ENCODE measurements at regions not wholly inside any gene's neighbourhood (a gene's known extent, or its start where the extent isn't known, plus 50 kb on each side); places are given as distances from the start of the nearest gene placed in this dataset.

- H3K4me3 ChIP-seq (ENCODE audit: control insufficient read depth, low read depth, low read length), result no peak overlapping the region
- DNase-seq (ENCODE audit: low read depth), result no peak
- TF ChIP-seq, protein P1, sequence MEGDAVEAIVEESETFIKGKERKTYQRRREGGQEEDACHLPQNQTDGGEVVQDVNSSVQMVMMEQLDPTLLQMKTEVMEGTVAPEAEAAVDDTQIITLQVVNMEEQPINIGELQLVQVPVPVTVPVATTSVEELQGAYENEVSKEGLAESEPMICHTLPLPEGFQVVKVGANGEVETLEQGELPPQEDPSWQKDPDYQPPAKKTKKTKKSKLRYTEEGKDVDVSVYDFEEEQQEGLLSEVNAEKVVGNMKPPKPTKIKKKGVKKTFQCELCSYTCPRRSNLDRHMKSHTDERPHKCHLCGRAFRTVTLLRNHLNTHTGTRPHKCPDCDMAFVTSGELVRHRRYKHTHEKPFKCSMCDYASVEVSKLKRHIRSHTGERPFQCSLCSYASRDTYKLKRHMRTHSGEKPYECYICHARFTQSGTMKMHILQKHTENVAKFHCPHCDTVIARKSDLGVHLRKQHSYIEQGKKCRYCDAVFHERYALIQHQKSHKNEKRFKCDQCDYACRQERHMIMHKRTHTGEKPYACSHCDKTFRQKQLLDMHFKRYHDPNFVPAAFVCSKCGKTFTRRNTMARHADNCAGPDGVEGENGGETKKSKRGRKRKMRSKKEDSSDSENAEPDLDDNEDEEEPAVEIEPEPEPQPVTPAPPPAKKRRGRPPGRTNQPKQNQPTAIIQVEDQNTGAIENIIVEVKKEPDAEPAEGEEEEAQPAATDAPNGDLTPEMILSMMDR (IDR thresholded peaks at IDR 0.05; ENCODE audit: control insufficient read depth, insufficient read depth, low read depth, low read length, missing control alignments), result no peak
Measured at GRCh38 chr5:88000877-88001276, 267.8 kb downstream of the TMEM161B start.

DNA sequence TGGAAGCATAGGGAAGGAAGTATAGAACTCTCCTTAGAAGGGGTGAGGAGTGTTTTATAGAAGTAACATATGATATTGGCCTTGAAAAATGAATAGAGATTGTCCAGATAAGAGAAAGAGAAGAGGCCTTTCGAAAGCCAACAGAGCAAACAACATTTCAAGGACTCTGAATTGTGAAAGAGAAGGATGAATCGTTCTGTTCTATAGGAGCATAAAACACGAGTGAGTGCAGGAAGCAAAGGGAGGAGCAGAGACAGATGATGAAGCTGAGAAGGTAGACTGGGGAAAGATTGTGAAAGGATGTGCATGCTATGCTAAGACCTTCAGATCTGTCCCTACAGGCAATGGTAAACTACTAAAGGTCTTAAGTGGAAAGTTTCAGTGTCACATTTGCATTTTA, 271.0 kb downstream of the TMEM161B start:
- no peak overlapping the region for H3K4me3 ChIP-seq (ENCODE audit: control insufficient read depth, low read depth, low read length)
- DNase-seq (ENCODE audit: low read depth), result no peak
- TF ChIP-seq, protein P1 (IDR thresholded peaks at IDR 0.05; ENCODE audit: control insufficient read depth, insufficient read depth, low read depth, low read length, missing control alignments), result no peak

DNA sequence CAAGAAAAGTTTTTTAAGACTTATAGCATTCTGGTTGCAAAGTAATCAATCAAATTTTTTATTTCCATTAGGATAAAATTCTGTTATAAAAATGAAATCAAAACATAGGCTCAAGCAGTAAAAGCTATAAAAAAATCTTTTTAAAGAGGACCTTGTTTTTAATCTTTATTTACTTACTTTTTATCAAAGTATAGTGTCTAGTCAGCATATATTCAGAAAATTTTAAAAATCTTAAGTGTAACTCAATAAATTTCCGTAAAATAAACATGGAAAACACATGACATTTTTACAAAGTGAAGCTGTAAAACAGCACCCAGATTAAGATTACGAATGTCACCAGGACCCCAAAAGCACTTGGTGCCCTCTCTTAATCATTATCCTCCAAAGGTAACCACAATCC, 302.4 kb downstream of the TMEM161B start:
- TF ChIP-seq, protein P1 (IDR thresholded peaks at IDR 0.05; ENCODE audit: control insufficient read depth, insufficient read depth, low read depth, low read length, missing control alignments), result no peak
- H3K4me3 ChIP-seq (ENCODE audit: control insufficient read depth, low read depth, low read length), result no peak overlapping the region
- DNase-seq (ENCODE audit: low read depth), result no peak

- H3K4me3 ChIP-seq (ENCODE audit: control insufficient read depth, low read depth, low read length), result no peak overlapping the region
- DNase-seq (ENCODE audit: low read depth), result no peak
- TF ChIP-seq, protein P1 (IDR thresholded peaks at IDR 0.05; ENCODE audit: control insufficient read depth, insufficient read depth, low read depth, low read length, missing control alignments), result no peak
Measured at GRCh38 chr5:87954121-87954520, 314.5 kb downstream of the TMEM161B start.

DNA sequence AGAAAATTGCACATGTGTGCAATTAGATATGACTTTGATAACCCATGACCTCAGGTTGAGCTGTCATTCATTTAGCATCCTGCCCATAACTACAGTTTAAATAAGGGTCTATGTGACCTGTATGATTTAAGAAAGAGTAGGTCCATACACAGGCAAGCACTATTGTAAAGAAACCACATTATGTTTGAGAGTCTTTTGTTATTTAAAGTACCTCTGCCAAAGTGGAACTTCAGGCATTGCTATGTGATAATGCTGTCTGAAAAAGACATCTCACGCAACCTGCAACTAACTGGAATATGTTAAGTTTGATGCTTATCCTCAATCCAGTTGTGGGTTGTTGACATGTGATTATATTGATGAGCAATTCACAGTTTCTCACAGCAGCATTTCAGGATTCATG, 317.0 kb downstream of the TMEM161B start:
- TF ChIP-seq, protein P1 (IDR thresholded peaks at IDR 0.05; ENCODE audit: control insufficient read depth, insufficient read depth, low read depth, low read length, missing control alignments), result no peak
- H3K4me3 ChIP-seq (ENCODE audit: control insufficient read depth, low read depth, low read length), result no peak overlapping the region
- no peak for DNase-seq (ENCODE audit: low read depth)

- no peak overlapping the region for H3K4me3 ChIP-seq (ENCODE audit: control insufficient read depth, low read depth, low read length)
- DNase-seq (ENCODE audit: low read depth), result no peak
- TF ChIP-seq, protein P1 (IDR thresholded peaks at IDR 0.05; ENCODE audit: control insufficient read depth, insufficient read depth, low read depth, low read length, missing control alignments), result no peak
Measured at GRCh38 chr5:87949676-87950631, 318.7 kb downstream of the TMEM161B start.

Measured in AG09309 (cell line).